Epithelial cell of proximal tubule (primary cell): ENCODE measurements at regions not wholly inside any gene's neighbourhood (a gene's known extent, or its start where the extent isn't known, plus 50 kb on each side); places are given as distances from the start of the nearest gene placed in this dataset.

Experiments
- DNase-seq: peaks from one replicate; pipeline ENCODE4 v3.0.0-alpha.2; 2011; ENCODE audit warnings: low read depth
- H3K4me3 ChIP-seq: 2 replicates; pipeline ENCODE4 v1.5.1; 2011; ENCODE audit warnings: low read depth, mild to moderate bottlenecking, low read length
- CTCF ChIP-seq: conservative IDR thresholded peaks from 2 replicates; pipeline ENCODE4 v1.5.1; 2012; ENCODE audit warnings: low read depth, mild to moderate bottlenecking, low read length

- no peak overlapping the region for H3K4me3 ChIP-seq
- TF ChIP-seq CTCF = no peak
- DNase-seq = no peak
Measured at GRCh38 chr7:137160236-137160635, 183.3 kb downstream of the PTN start.

GRCh38 chr7:137157256-137157655, 186.3 kb downstream of the PTN start:
- no peak for DNase-seq
- no peak overlapping the region for H3K4me3 ChIP-seq
- TF ChIP-seq CTCF = no peak

- H3K4me3 ChIP-seq = no peak overlapping the region
- no peak for DNase-seq
- no peak for TF ChIP-seq CTCF
Measured at GRCh38 chr7:137151690-137152052, 191.9 kb downstream of the PTN start.

GRCh38 chr7:137151041-137151689, 192.4 kb downstream of the PTN start:
- DNase-seq = no peak
- no peak overlapping the region for H3K4me3 ChIP-seq
- TF ChIP-seq CTCF = no peak

- no peak overlapping the region for H3K4me3 ChIP-seq
- no peak for TF ChIP-seq CTCF
- no peak for DNase-seq
Measured at GRCh38 chr7:137147338-137147720, 196.2 kb downstream of the PTN start.

GRCh38 chr7:137146552-137147337, 196.8 kb downstream of the PTN start:
- no peak overlapping the region for H3K4me3 ChIP-seq
- no peak for DNase-seq
- no peak for TF ChIP-seq CTCF

GRCh38 chr7:137146012-137146455, 197.5 kb downstream of the PTN start:
- no peak for DNase-seq
- no peak overlapping the region for H3K4me3 ChIP-seq
- no peak for TF ChIP-seq CTCF
